ENCODE measurements at regions not wholly inside any gene's neighbourhood (a gene's known extent, or its start where the extent isn't known, plus 50 kb on each side); places are given as distances from the start of the nearest gene placed in this dataset.
"Not testable (repeated sequence)": the region's sequence is repeated elsewhere in the genome, so short reads cannot be mapped to it uniquely, and the experiment has no call there.

GRCh38 chr13:50286324-50286723 lies 271.1 kb downstream of the KCNRG start:
- no peak overlapping the region for H3K27ac ChIP-seq (ENCODE audit: low read depth, low read length)
- H3K4me2 ChIP-seq (ENCODE audit: low read length), result no peak overlapping the region
- H3K4me3 ChIP-seq (ENCODE audit: low read length), result no peak overlapping the region
- H3K79me2 ChIP-seq (ENCODE audit: control insufficient read depth, insufficient read depth, low read length), result no peaks in the 10 kb centered on the region
- no peak overlapping the region for H3K56ac ChIP-seq (ENCODE audit: low read length)
- H4K5ac ChIP-seq (ENCODE audit: low read length), result no peak overlapping the region
- no peak overlapping the region for H4K8ac ChIP-seq (ENCODE audit: low read depth, low read length)
- H2AK5ac ChIP-seq (ENCODE audit: low read length), result no peak overlapping the region
- H3K4ac ChIP-seq (ENCODE audit: low read depth, low read length), result no peak overlapping the region
- H3K23ac ChIP-seq (ENCODE audit: low read length), result no peak overlapping the region
- no peak overlapping the region for H2BK120ac ChIP-seq (ENCODE audit: low read depth, low read length)
- no CpG with 5 or more reads among the region's 3 CpGs for WGBS (ENCODE audit: extremely low coverage, insufficient coverage, low lambda C conversion rate)
- H3K79me1 ChIP-seq (ENCODE audit: low read length), result no peaks in the 10 kb centered on the region
- H3K27me3 ChIP-seq (ENCODE audit: insufficient read depth, low read length, poor library complexity), result no peaks in the 10 kb centered on the region
- H2BK5ac ChIP-seq (ENCODE audit: low read length), result no peak overlapping the region
- no peak for DNase-seq
- no peak overlapping the region for H3K9ac ChIP-seq (ENCODE audit: low read length)
- H2BK15ac ChIP-seq (replicated peaks; ENCODE audit: low read depth), result no peak overlapping the region
- H3K18ac ChIP-seq (ENCODE audit: low read length), result no peak overlapping the region
- H3K4me1 ChIP-seq (ENCODE audit: control insufficient read depth, low read depth, low read length), result no peaks in the 10 kb centered on the region
- no peaks in the 10 kb centered on the region for H3K36me3 ChIP-seq (ENCODE audit: control insufficient read depth, insufficient read depth, low read length)

GRCh38 chr13:50290186-50290585 lies 274.9 kb downstream of the KCNRG start:
- Histone ChIP-seq H3K27ac (ENCODE audit: low read depth, low read length) (no peak overlapping the region), H3K4ac (ENCODE audit: low read depth, low read length) (no peak overlapping the region), H3K27me3 (ENCODE audit: insufficient read depth, low read length, poor library complexity) (no peaks in the 10 kb centered on the region), H3K4me3 (ENCODE audit: low read length) (no peak overlapping the region), H3K4me2 (ENCODE audit: low read length) (no peak overlapping the region), H4K8ac (ENCODE audit: low read depth, low read length) (no peak overlapping the region), H3K56ac (ENCODE audit: low read length) (no peak overlapping the region), H4K5ac (ENCODE audit: low read length) (no peak overlapping the region), H3K23ac (ENCODE audit: low read length) (no peak overlapping the region), H3K9ac (ENCODE audit: low read length) (no peak overlapping the region), H3K4me1 (ENCODE audit: control insufficient read depth, low read depth, low read length) (no peaks in the 10 kb centered on the region), H2BK15ac (replicated peaks; ENCODE audit: low read depth) (no peak overlapping the region), H3K79me2 (ENCODE audit: control insufficient read depth, insufficient read depth, low read length) (no peaks in the 10 kb centered on the region), H3K79me1 (ENCODE audit: low read length) (no peaks in the 10 kb centered on the region), H2BK5ac (ENCODE audit: low read length) (no peak overlapping the region), H2BK120ac (ENCODE audit: low read depth, low read length) (no peak overlapping the region), H3K18ac (ENCODE audit: low read length) (no peak overlapping the region), H3K36me3 (ENCODE audit: control insufficient read depth, insufficient read depth, low read length) (no peaks in the 10 kb centered on the region), H2AK5ac (ENCODE audit: low read length) (no peak overlapping the region)
- DNase-seq, result no peak
- WGBS (ENCODE audit: extremely low coverage, insufficient coverage, low lambda C conversion rate), result 100% methylated on average over 1 of the region's 1 CpG

- no peak overlapping the region for H3K9ac ChIP-seq (ENCODE audit: low read length)
- no peaks in the 10 kb centered on the region for H3K79me1 ChIP-seq (ENCODE audit: low read length)
- no peak overlapping the region for H4K8ac ChIP-seq (ENCODE audit: low read depth, low read length)
- H2BK5ac ChIP-seq (ENCODE audit: low read length), result no peak overlapping the region
- no peak overlapping the region for H2BK15ac ChIP-seq (replicated peaks; ENCODE audit: low read depth)
- H3K56ac ChIP-seq (ENCODE audit: low read length), result no peak overlapping the region
- H3K27ac ChIP-seq (ENCODE audit: low read depth, low read length), result no peak overlapping the region
- H3K36me3 ChIP-seq (ENCODE audit: control insufficient read depth, insufficient read depth, low read length), result no peaks in the 10 kb centered on the region
- no peak overlapping the region for H2AK5ac ChIP-seq (ENCODE audit: low read length)
- H3K4ac ChIP-seq (ENCODE audit: low read depth, low read length), result no peak overlapping the region
- H3K27me3 ChIP-seq (ENCODE audit: insufficient read depth, low read length, poor library complexity), result no peaks in the 10 kb centered on the region
- no CpG with 5 or more reads among the region's 2 CpGs for WGBS (ENCODE audit: extremely low coverage, insufficient coverage, low lambda C conversion rate)
- H2BK120ac ChIP-seq (ENCODE audit: low read depth, low read length), result no peak overlapping the region
- H3K4me1 ChIP-seq (ENCODE audit: control insufficient read depth, low read depth, low read length), result no peaks in the 10 kb centered on the region
- H3K79me2 ChIP-seq (ENCODE audit: control insufficient read depth, insufficient read depth, low read length), result no peaks in the 10 kb centered on the region
- H3K18ac ChIP-seq (ENCODE audit: low read length), result no peak overlapping the region
- H4K5ac ChIP-seq (ENCODE audit: low read length), result no peak overlapping the region
- DNase-seq, result no peak
- no peak overlapping the region for H3K4me3 ChIP-seq (ENCODE audit: low read length)
- no peak overlapping the region for H3K23ac ChIP-seq (ENCODE audit: low read length)
- H3K4me2 ChIP-seq (ENCODE audit: low read length), result no peak overlapping the region
Observed at GRCh38 chr13:50291611-50292010, 276.4 kb downstream of the KCNRG start.

GRCh38 chr13:50292081-50292480 lies 276.8 kb downstream of the KCNRG start:
- Histone ChIP-seq H3K18ac (ENCODE audit: low read length) (no peak overlapping the region), H3K4me1 (ENCODE audit: control insufficient read depth, low read depth, low read length) (no peaks in the 10 kb centered on the region), H3K4me2 (ENCODE audit: low read length) (no peak overlapping the region), H3K4me3 (ENCODE audit: low read length) (no peak overlapping the region), H2AK5ac (ENCODE audit: low read length) (no peak overlapping the region), H3K9ac (ENCODE audit: low read length) (no peak overlapping the region), H4K8ac (ENCODE audit: low read depth, low read length) (no peak overlapping the region), H2BK120ac (ENCODE audit: low read depth, low read length) (no peak overlapping the region), H3K23ac (ENCODE audit: low read length) (no peak overlapping the region), H3K56ac (ENCODE audit: low read length) (no peak overlapping the region), H3K36me3 (ENCODE audit: control insufficient read depth, insufficient read depth, low read length) (no peaks in the 10 kb centered on the region), H3K79me1 (ENCODE audit: low read length) (no peaks in the 10 kb centered on the region), H3K27me3 (ENCODE audit: insufficient read depth, low read length, poor library complexity) (no peaks in the 10 kb centered on the region), H2BK15ac (replicated peaks; ENCODE audit: low read depth) (no peak overlapping the region), H4K5ac (ENCODE audit: low read length) (no peak overlapping the region), H3K4ac (ENCODE audit: low read depth, low read length) (no peak overlapping the region), H2BK5ac (ENCODE audit: low read length) (no peak overlapping the region), H3K27ac (ENCODE audit: low read depth, low read length) (no peak overlapping the region), H3K79me2 (ENCODE audit: control insufficient read depth, insufficient read depth, low read length) (no peaks in the 10 kb centered on the region)
- DNase-seq, result no peak
- WGBS (ENCODE audit: extremely low coverage, insufficient coverage, low lambda C conversion rate), result no CpG with 5 or more reads among the region's 1 CpG

GRCh38 chr13:50294425-50294824 lies 279.2 kb downstream of the KCNRG start:
- no CpG with 5 or more reads among the region's 4 CpGs for WGBS (ENCODE audit: extremely low coverage, insufficient coverage, low lambda C conversion rate)
- not testable (repeated sequence) for H3K79me1 ChIP-seq (ENCODE audit: low read length); H2AK5ac ChIP-seq (ENCODE audit: low read length)

GRCh38 chr13:50299546-50300249 lies 284.5 kb downstream of the KCNRG start:
- no peaks in the 10 kb centered on the region for H3K4me1 ChIP-seq (ENCODE audit: control insufficient read depth, low read depth, low read length)
- DNase-seq, result no peak

More at GRCh38 chr13:50294425-50294824, 279.2 kb downstream of the KCNRG start:
- not testable (repeated sequence) for H3K4ac ChIP-seq (ENCODE audit: low read depth, low read length); H2BK15ac ChIP-seq (replicated peaks; ENCODE audit: low read depth); H3K9ac ChIP-seq (ENCODE audit: low read length); H3K27ac ChIP-seq (ENCODE audit: low read depth, low read length); H2BK5ac ChIP-seq (ENCODE audit: low read length); H3K18ac ChIP-seq (ENCODE audit: low read length); H3K36me3 ChIP-seq (ENCODE audit: control insufficient read depth, insufficient read depth, low read length); H4K8ac ChIP-seq (ENCODE audit: low read depth, low read length); H3K4me2 ChIP-seq (ENCODE audit: low read length); H4K5ac ChIP-seq (ENCODE audit: low read length); H3K27me3 ChIP-seq (ENCODE audit: insufficient read depth, low read length, poor library complexity); H3K56ac ChIP-seq (ENCODE audit: low read length); DNase-seq; H3K23ac ChIP-seq (ENCODE audit: low read length); H3K4me1 ChIP-seq (ENCODE audit: control insufficient read depth, low read depth, low read length); H2BK120ac ChIP-seq (ENCODE audit: low read depth, low read length); H3K79me2 ChIP-seq (ENCODE audit: control insufficient read depth, insufficient read depth, low read length); H3K4me3 ChIP-seq (ENCODE audit: low read length)

More at GRCh38 chr13:50299546-50300249, 284.5 kb downstream of the KCNRG start:
- H2BK15ac ChIP-seq (replicated peaks; ENCODE audit: low read depth), result no peak overlapping the region
- H4K5ac ChIP-seq (ENCODE audit: low read length), result no peak overlapping the region
- H3K56ac ChIP-seq (ENCODE audit: low read length), result no peak overlapping the region
- H2BK120ac ChIP-seq (ENCODE audit: low read depth, low read length), result no peak overlapping the region
- H3K36me3 ChIP-seq (ENCODE audit: control insufficient read depth, insufficient read depth, low read length), result no peaks in the 10 kb centered on the region
- H3K4ac ChIP-seq (ENCODE audit: low read depth, low read length), result no peak overlapping the region
- no peak overlapping the region for H3K23ac ChIP-seq (ENCODE audit: low read length)
- no peaks in the 10 kb centered on the region for H3K27me3 ChIP-seq (ENCODE audit: insufficient read depth, low read length, poor library complexity)
- H3K79me2 ChIP-seq (ENCODE audit: control insufficient read depth, insufficient read depth, low read length), result no peaks in the 10 kb centered on the region
- H3K4me3 ChIP-seq (ENCODE audit: low read length), result no peak overlapping the region
- no peak overlapping the region for H2BK5ac ChIP-seq (ENCODE audit: low read length)
- H3K4me2 ChIP-seq (ENCODE audit: low read length), result no peak overlapping the region
- H3K79me1 ChIP-seq (ENCODE audit: low read length), result no peaks in the 10 kb centered on the region
- no peak overlapping the region for H4K8ac ChIP-seq (ENCODE audit: low read depth, low read length)
- H2AK5ac ChIP-seq (ENCODE audit: low read length), result no peak overlapping the region
- H3K9ac ChIP-seq (ENCODE audit: low read length), result no peak overlapping the region
- WGBS (ENCODE audit: extremely low coverage, insufficient coverage, low lambda C conversion rate), result no CpG with 5 or more reads among the region's 3 CpGs
- H3K27ac ChIP-seq (ENCODE audit: low read depth, low read length), result no peak overlapping the region
- no peak overlapping the region for H3K18ac ChIP-seq (ENCODE audit: low read length)
